Heart right ventricle (tissue), 16 donors: ENCODE measurements at regions not wholly inside any gene's neighbourhood (a gene's known extent, or its start where the extent isn't known, plus 50 kb on each side); places are given as distances from the start of the nearest gene placed in this dataset.

Experiments
- ATAC-seq, 8 donors: fragments of 200-7000 bp; cut with Tn5 transposase; one replicate each; pipeline ENCODE4 v1.9.1; 2020; ENCODE audit warnings: mild to moderate bottlenecking in 8 of 8, moderate library complexity in 8 of 8, moderate number of reproducible peaks in 1 of 8
- DNase-seq, 2 donors: peaks; one replicate each; pipeline ENCODE4 v3.0.0-alpha.2; 2020
- H3K27ac ChIP-seq, 10 donors: fragments of 200-600 bp; sonication (generic) in 2 of 10; one replicate each; pipeline versions ENCODE4 v1.5.0 to v1.8.0; 2020 to 2022; ENCODE audit warnings: mild to moderate bottlenecking in 3 of 10
- H3K27me3 ChIP-seq, 7 donors: fragments of 200-600 bp; one replicate each; pipeline ENCODE4 v1.8.0; 2021 to 2022; ENCODE audit warnings: mild to moderate bottlenecking in 2 of 7
- H3K36me3 ChIP-seq, 9 donors: fragments of 200-600 bp; sonication (generic) in 1 of 9; one replicate each; pipeline versions ENCODE4 v1.5.0 to v1.8.0; 2020 to 2022; ENCODE audit warnings: mild to moderate bottlenecking in 2 of 9
- H3K4me1 ChIP-seq, 9 donors: fragments of 200-600 bp; sonication (generic) in 1 of 9; one replicate each; pipeline versions ENCODE4 v1.5.0 to v1.8.0; 2020 to 2022; ENCODE audit warnings: mild to moderate bottlenecking in 4 of 9
- H3K4me3 ChIP-seq, 10 donors: fragments of 200-600 bp; sonication (generic) in 2 of 10; one replicate each; pipeline versions ENCODE4 v1.5.0 to v1.8.0; 2020 to 2022; ENCODE audit warnings: mild to moderate bottlenecking in 7 of 10, moderate library complexity in 2 of 10
- H3K9me3 ChIP-seq, 11 donors: fragments of 200-600 bp in 10 of 11; sonication (generic) in 2 of 11; one replicate each; pipeline versions ENCODE4 v1.5.0 to v1.8.0; 2013 to 2022; ENCODE audit warnings: mild to moderate bottlenecking in 2 of 11, control low read depth in 1 of 11, moderate library complexity in 1 of 11
- CTCF ChIP-seq, 9 donors: fragments of 200-600 bp; sonication (generic) in 2 of 9; IDR thresholded peaks; one replicate each; pipeline versions ENCODE4 v1.5.0 to v1.8.0; 2021 to 2022; ENCODE audit warnings: antibody characterized with exemption in 9 of 9, mild to moderate bottlenecking in 5 of 9, moderate library complexity in 1 of 9
- WGBS, 2 donors: extraction: QIAGEN DNeasy Blood & Tissue Kit; methylation state at CpG; one replicate each; pipeline ENCODE4 v1.1.7; 2013; ENCODE audit warnings: inconsistent platforms in 1 of 2; 5-methylcytosine and 5-hydroxymethylcytosine counted together
- intact Hi-C, 10 donors: fragments of 100-400 bp; cut with DNase I; formaldehyde crosslinking; loops; one replicate each; pipeline versions ENCODE4 v1.11.1 to v1.14.2; 2022
- donor health status: Arrhythmogenic right ventricular cardiomyopathy.
- donor health status: ischemic (EF 13 %, LVEDD 7.1; RV severe dilation, severe dysfunction).
- donor health status: healthy with polysubstance abuse.
- donor health status: DM: no; HTN: yes; CAD: no.
- donor health status: DM: no; HTN: no; CAD: no.
- donor health status: ischemic (EF 25% LVEDD 6.9; RV normal size, moderate dysfunction).
- donor health status: ischemic (EF 25% LVEDD 5.7; RV mildly dilated, moderate dysfunction).
- donor health status: healthy.
- donor health status: DM: yes; HTN: yes; CAD: no.
- donor health status: Ischemic cardiomyopathy.
- donor health status: ischemic (EF 35%, LVEDD 5.7; RV mildly dilated, moderate dysfunction).
- donor health status: nonischemic (EF 11% LVEDD 7.7; RV severe dilation, severe dysfunction).
- donor health status: DM: yes; HTN: yes; CAD: no.
- donor health status: PGD.
- donor health status: ischemic (EF 29% LVEDD 5.4; RV normal size, mild dysfunction).
- donor health status: nonischemic (EF 23%, LVEDD 6.1; RV moderate dilation, normal function).

DNA sequence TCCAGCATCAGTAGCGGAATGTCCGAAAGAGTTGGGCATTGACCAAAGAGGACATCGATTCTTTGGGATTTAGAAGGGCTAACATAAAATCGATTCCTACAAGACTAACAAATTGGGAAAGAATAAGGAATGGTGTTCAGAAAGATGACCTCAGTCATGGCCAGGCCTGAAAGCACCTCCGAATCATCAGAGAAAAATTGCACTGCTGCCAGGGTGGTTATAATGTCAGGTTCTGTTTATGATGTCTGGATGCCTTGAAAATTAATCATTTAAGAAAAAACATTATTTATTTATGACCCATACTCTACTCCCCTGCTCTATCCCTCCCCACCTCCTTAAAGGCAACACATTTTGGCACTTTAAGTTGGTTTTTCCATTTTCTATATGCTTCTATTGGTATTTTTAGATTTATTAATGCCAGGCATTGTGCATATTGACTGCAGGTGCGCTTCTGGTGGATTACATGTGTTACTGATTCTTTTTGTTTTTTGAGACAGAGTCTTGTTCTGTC lies 104.7 kb downstream of the MYCN start:
- Histone ChIP-seq H3K27me3 (peaks cover 0 to 22% (median 4%) of the 10 kb centered on the region in 7 donors), H3K27ac (no peak overlapping the region), H3K9me3 (no peaks in the 10 kb centered on the region), H3K36me3 (no peaks in the 10 kb centered on the region), H3K4me3 (no peak overlapping the region), H3K4me1 (no peaks in the 10 kb centered on the region)
- no peak for ATAC-seq
- WGBS, 2 donors, result 94% methylated on average over 6 of the region's 6 CpGs
- DNase-seq, result no peak
- intact Hi-C loops, result no loop called here
- TF ChIP-seq CTCF (IDR thresholded peaks at IDR 0.05), result no peak

DNA sequence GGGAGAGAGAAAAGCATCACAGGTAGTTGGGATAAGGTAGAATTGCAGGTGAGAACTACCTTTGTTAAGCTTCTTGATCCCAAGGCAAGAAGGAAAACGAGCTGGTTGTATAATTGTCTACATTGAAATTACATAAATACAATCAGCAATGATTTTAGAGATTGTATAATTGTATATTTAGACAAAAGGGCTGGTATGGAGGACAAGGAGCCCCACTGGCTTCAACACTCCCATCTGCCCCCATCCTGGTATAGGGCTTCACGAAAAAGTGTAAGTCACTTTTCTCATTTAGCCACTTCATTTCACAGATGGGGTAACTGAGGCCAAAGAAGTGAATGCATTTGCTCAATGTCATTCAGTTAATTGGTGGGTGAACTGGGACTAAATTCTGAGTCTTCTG lies 103.3 kb downstream of the MYCN start:
- 76 to 85% methylated on average over 2 of the region's 2 CpGs for WGBS, 2 donors
- ATAC-seq (no peak), DNase-seq (no peak)
- intact Hi-C loops, result no loop called here
- Histone ChIP-seq H3K4me1 (no peaks in the 10 kb centered on the region), H3K4me3 (no peak overlapping the region), H3K36me3 (no peaks in the 10 kb centered on the region), H3K9me3 (no peaks in the 10 kb centered on the region), H3K27ac (no peak overlapping the region), H3K27me3 (peaks cover 0 to 16% (median 4%) of the 10 kb centered on the region in 7 donors)
- TF ChIP-seq CTCF (IDR thresholded peaks at IDR 0.05), result no peak

DNA sequence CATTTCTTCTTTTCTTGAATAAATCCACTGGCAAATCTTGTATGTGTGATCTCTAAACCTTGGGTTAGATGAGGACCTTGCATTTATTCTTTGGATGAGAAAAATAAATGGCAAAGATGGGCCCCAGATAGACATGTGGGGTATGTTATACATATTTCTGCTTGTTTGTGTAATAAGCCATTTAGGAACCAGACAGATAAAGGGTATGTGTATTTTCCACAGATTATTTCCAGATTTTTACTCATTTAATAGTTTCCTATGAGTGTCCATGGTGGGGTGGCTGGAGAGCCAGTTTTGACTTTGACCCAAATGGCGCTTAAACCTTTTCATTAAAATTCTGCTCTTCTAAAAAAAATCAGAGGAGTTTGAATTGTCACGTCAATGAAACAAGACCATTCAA lies 102.8 kb downstream of the MYCN start:
- Histone ChIP-seq H3K4me1 (no peaks in the 10 kb centered on the region), H3K9me3 (no peaks in the 10 kb centered on the region), H3K27me3 (peaks cover 0 to 19% (median 4%) of the 10 kb centered on the region in 7 donors), H3K36me3 (no peaks in the 10 kb centered on the region), H3K4me3 (no peak overlapping the region), H3K27ac (no peak overlapping the region)
- TF ChIP-seq CTCF (IDR thresholded peaks at IDR 0.05), result no peak
- no peak for DNase-seq
- no peak for ATAC-seq
- intact Hi-C loops, result no loop called here
- 92 to 97% methylated on average over 2 of the region's 2 CpGs for WGBS, 2 donors

- Histone ChIP-seq H3K27me3 (peaks cover 0 to 19% (median 4%) of the 10 kb centered on the region in 7 donors), H3K36me3 (no peaks in the 10 kb centered on the region), H3K9me3 (no peaks in the 10 kb centered on the region), H3K4me3 (no peak overlapping the region), H3K4me1 (no peaks in the 10 kb centered on the region), H3K27ac (no peak overlapping the region)
- 99% methylated on average over 3 of the region's 3 CpGs for WGBS, 2 donors
- TF ChIP-seq CTCF (IDR thresholded peaks at IDR 0.05), result no peak
- ATAC-seq, result no peak
- intact Hi-C loops, result no loop called here
- no peak for DNase-seq
These were observed 101.9 kb downstream of the MYCN start for GRCh38 chr2:16042201-16042700.
